ENCODE measurements at regions not wholly inside any gene's neighbourhood (a gene's known extent, or its start where the extent isn't known, plus 50 kb on each side); places are given as distances from the start of the nearest gene placed in this dataset.

DNA sequence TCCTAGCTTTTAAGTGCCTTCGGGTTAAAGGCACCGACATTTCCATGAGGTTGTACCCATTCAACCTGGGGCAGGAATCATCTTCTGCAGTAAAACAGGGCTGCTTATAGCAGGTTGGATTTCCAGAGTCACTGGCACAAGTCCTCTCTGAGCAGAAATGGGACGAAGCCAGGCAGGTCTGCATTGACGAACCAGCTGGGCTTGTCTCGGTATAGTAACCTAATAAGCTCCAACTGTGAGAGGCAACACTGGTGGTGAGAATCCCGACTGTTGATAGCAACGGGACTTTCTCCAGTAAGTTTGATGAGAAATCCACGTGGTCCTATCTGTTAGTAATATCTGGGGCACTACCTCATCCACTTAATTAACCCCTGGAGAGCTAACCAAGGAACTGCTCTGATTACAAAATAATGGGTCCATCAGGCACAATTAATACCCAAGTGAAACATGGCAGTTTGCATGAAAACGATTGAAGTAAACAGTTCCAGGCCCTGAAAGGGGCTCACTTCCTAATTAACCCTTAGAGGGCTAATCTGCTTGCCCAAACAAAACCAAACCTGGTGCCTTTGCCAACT is 491.0 kb upstream of the C9orf72 start:
- TF ChIP-seq, protein P1, sequence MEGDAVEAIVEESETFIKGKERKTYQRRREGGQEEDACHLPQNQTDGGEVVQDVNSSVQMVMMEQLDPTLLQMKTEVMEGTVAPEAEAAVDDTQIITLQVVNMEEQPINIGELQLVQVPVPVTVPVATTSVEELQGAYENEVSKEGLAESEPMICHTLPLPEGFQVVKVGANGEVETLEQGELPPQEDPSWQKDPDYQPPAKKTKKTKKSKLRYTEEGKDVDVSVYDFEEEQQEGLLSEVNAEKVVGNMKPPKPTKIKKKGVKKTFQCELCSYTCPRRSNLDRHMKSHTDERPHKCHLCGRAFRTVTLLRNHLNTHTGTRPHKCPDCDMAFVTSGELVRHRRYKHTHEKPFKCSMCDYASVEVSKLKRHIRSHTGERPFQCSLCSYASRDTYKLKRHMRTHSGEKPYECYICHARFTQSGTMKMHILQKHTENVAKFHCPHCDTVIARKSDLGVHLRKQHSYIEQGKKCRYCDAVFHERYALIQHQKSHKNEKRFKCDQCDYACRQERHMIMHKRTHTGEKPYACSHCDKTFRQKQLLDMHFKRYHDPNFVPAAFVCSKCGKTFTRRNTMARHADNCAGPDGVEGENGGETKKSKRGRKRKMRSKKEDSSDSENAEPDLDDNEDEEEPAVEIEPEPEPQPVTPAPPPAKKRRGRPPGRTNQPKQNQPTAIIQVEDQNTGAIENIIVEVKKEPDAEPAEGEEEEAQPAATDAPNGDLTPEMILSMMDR (IDR thresholded peaks at IDR 0.05): no peak
- TF ChIP-seq POLR2A (IDR thresholded peaks at IDR 0.05): no peak
- no peak overlapping the region for H3K4me3 ChIP-seq (ENCODE audit: low read depth, poor library complexity, severe bottlenecking)
- 41 to 50% methylated on average over 9 of the region's 9 CpGs for WGBS, 2 donors
- intact Hi-C loops (cut with DNase I; ENCODE audit: low total_unique reads): no loop called here
- DNase-seq (ENCODE audit: low spot score in 2 of 2): no peak

DNA sequence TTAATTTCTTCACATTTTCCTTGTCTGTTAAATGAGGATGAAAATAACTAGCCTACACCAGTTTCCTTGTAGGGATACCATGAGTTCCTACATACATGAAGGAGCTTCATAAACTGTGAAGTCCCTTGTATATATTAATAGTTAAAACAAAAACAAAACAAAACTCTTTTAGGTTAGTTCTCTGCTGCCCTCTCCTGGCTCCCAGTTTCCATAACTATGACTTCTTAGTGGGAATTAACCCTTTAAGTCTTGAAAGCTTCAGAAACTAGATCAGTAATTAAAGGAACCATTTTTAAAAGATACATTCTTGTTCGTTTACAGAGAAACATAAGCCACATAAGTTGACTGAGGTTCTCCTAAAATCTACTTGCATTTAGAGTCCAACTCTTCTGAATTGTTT is 500.0 kb upstream of the C9orf72 start:
- TF ChIP-seq, protein P1 (IDR thresholded peaks at IDR 0.05): no peak
- no peak for TF ChIP-seq POLR2A (IDR thresholded peaks at IDR 0.05)
- WGBS, 2 donors: 18 to 27% methylated on average over 1 of the region's 1 CpG
- no peak for DNase-seq (ENCODE audit: low spot score in 2 of 2)
- intact Hi-C loops (cut with DNase I; ENCODE audit: low total_unique reads): loop anchor here (2.0 kb wide), 1 partner anchor 348 kb away; no protein-coding TSS in a partner anchor
- H3K4me3 ChIP-seq (ENCODE audit: low read depth, poor library complexity, severe bottlenecking): no peak overlapping the region

DNA sequence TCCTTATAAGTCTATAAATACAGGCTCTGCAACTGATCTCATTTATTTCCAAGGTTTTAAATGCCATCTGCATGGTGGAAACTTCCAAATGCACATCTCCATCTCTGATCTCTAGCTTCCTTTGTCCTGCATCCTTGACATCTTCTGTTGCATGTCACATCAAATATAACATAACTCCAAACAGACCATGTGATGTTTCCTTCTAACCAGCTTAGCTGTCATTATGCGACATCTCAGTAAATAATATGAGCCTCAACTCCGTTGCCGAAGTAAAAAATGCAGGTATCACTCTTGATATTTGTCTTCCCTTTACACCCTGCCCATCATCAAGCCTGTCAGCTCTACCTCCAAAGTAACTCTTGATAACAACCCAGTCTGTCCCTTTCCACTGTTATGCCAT is 506.4 kb upstream of the C9orf72 start:
- no peak for DNase-seq (ENCODE audit: low spot score in 2 of 2)
- H3K4me3 ChIP-seq (ENCODE audit: low read depth, poor library complexity, severe bottlenecking): no peak overlapping the region
- intact Hi-C loops (cut with DNase I; ENCODE audit: low total_unique reads): no loop called here
- no peak for TF ChIP-seq POLR2A (IDR thresholded peaks at IDR 0.05)
- TF ChIP-seq, protein P1 (IDR thresholded peaks at IDR 0.05): no peak
- WGBS, 2 donors: 92% methylated on average over 3 of the region's 3 CpGs

DNA sequence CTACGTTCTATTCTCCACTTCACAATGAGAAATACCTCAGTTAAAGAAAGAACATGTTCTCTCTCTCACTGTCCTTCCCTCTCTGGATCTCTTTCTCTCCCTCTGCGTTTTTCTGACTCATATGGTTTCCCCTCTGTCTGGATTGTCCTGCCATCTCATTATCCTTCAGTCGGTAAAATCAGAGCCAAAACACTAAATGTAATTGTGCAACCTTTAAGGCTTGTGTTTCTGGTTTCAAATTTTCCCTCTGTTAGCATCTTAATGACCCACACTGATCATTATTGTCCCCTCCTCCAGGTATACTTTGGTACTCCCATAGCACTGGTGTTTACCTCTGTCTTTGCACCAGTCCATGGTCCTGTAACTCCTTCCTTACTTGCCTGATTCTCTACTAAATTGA is 509.4 kb upstream of the C9orf72 start:
- no peak for DNase-seq (ENCODE audit: low spot score in 2 of 2)
- intact Hi-C loops (cut with DNase I; ENCODE audit: low total_unique reads): no loop called here

DNA sequence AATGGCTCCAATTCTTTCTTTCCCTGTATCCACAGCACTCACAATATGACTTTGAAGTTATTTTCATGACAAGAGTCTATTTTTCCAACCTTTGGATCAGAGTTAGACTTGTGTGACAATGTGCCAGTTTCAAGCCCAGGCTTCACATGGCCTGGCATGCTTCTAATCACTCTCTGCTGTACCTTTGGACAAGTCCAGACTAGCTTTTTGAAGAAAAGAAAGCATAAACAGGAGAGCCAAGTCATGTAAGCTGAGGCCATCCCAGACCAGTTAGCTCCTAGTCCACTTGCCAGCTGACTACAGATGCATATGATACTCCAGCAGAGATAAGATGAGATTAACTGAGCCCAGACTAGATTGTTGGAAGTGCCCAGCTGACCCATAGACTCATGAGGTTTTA is 513.6 kb upstream of the C9orf72 start:
- intact Hi-C loops (cut with DNase I; ENCODE audit: low total_unique reads): no loop called here
- no peak for DNase-seq (ENCODE audit: low spot score in 2 of 2)

More for the DNA sequence above, 509.4 kb upstream of the C9orf72 start:
- no peak for TF ChIP-seq POLR2A (IDR thresholded peaks at IDR 0.05)
- TF ChIP-seq, protein P1 (IDR thresholded peaks at IDR 0.05): no peak
- WGBS, 2 donors: 59 to 65% methylated on average over 3 of the region's 3 CpGs
- H3K4me3 ChIP-seq (ENCODE audit: low read depth, poor library complexity, severe bottlenecking): no peak overlapping the region

More for the DNA sequence above, 513.6 kb upstream of the C9orf72 start:
- TF ChIP-seq, protein P1 (IDR thresholded peaks at IDR 0.05): no peak
- TF ChIP-seq POLR2A (IDR thresholded peaks at IDR 0.05): no peak
- no peak overlapping the region for H3K4me3 ChIP-seq (ENCODE audit: low read depth, poor library complexity, severe bottlenecking)

Measured in lower leg skin (tissue), 4 donors.